ENCODE measurements at regions not wholly inside any gene's neighbourhood (a gene's known extent, or its start where the extent isn't known, plus 50 kb on each side); places are given as distances from the start of the nearest gene placed in this dataset.

DNA sequence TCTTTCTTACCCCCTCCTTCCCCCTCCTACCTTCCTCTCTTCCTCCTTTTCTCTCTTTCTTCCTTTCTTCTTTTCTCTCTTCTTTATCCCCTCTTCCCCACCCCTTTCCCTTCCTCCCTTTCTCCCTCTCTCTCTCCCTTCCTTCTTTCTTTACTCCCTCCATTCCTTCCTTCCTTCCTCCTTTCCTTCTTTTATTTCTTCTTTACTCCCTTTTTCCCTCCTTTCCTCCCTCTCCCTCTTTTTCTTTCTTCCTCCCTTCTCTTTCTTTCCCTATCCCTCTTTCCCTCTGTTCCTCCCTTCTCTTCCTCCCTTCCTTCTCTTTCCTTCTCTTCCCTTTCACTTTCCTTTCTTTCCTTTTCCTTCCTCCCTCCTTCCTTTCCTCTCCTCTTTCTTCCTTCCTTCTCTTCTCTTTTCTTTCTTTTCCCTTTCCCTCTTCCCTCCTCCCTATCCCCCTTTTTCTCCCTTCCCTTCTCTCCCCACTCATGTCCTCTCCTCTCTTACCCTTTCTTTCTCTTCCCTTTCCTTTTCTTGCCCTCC, 302.3 kb upstream of the TBX3 start:
- POLR2A ChIA-PET, result no interaction called here
- no peak overlapping the region for H3K4me2 ChIP-seq
- H3K27me3 ChIP-seq (ENCODE audit: insufficient read depth), result no peaks in the 10 kb centered on the region
- no peak overlapping the region for H3K4me3 ChIP-seq (ENCODE audit: low read depth in 2 of 2, low read length in 1 of 2)
- no peaks in the 10 kb centered on the region for H3F3A ChIP-seq (replicated peaks; ENCODE audit: insufficient read depth)
- TF ChIP-seq, protein P1, sequence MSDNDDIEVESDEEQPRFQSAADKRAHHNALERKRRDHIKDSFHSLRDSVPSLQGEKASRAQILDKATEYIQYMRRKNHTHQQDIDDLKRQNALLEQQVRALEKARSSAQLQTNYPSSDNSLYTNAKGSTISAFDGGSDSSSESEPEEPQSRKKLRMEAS (IDR thresholded peaks at IDR 0.05; ENCODE audit: low read depth), result no peak
- no peak for TF ChIP-seq TCF12 (IDR thresholded peaks at IDR 0.05)
- no peak for TF ChIP-seq RCOR1 (IDR thresholded peaks at IDR 0.05; ENCODE audit: low read length)
- no peak for TF ChIP-seq NRF1 (IDR thresholded peaks at IDR 0.05; ENCODE audit: low read depth, low read length)
- no peak for TF ChIP-seq SIN3A (IDR thresholded peaks at IDR 0.05; ENCODE audit: borderline replicate concordance, low read depth, low read length)
- TF ChIP-seq MXI1 (IDR thresholded peaks at IDR 0.05; ENCODE audit: low read depth, low read length), result no peak
- no peak for TF ChIP-seq GABPA (IDR thresholded peaks at IDR 0.05; ENCODE audit: low read depth)
- TF ChIP-seq MEF2A (IDR thresholded peaks at IDR 0.05; ENCODE audit: borderline replicate concordance, low read depth), result no peak
- H3K79me2 ChIP-seq (ENCODE audit: insufficient read depth), result no peaks in the 10 kb centered on the region
- no peaks in the 10 kb centered on the region for H4K20me1 ChIP-seq (ENCODE audit: insufficient read depth)
- H3K9me3 ChIP-seq, result no peaks in the 10 kb centered on the region
- DNase-seq, result no peak
- no peaks in the 10 kb centered on the region for H3K36me3 ChIP-seq (replicated peaks in 1 of 2; ENCODE audit: control insufficient read depth in 1 of 2, insufficient read depth in 2 of 2, low read length in 1 of 2)
- H2AFZ ChIP-seq (ENCODE audit: low read depth), result no peak overlapping the region
- no peaks in the 10 kb centered on the region for H3K9me2 ChIP-seq
- H3K9ac ChIP-seq, result no peak overlapping the region
- no peak overlapping the region for H3K27ac ChIP-seq (ENCODE audit: low read depth in 2 of 2, low read length in 1 of 2)
- CTCF ChIA-PET, result no interaction called here
- H3K4me1 ChIP-seq (ENCODE audit: control insufficient read depth in 1 of 2, insufficient read depth in 2 of 2, low read depth in 1 of 2, low read length in 1 of 2), result no peaks in the 10 kb centered on the region

DNA sequence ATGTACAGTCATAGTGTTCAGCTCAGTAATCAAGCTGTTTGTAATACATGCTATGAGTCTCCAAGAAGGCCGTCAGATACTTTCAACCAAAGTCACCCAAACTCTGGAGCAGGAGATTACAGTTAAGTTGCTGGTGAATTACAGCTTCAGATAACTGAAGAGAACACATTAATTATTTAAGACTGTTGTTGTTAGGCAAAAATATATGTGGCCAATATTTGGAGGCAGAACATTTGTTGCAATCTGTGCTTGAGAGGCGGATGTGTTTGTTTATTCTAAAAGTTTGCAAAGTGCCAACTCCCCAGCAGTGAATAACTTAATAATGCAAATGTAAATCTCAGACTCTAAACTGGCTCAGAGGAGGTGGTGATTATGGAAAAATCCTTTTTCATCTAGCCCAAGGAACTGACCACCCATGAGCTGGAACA, 300.7 kb upstream of the TBX3 start:
- no peaks in the 10 kb centered on the region for H3K9me3 ChIP-seq
- CTCF ChIA-PET, result no interaction called here
- no peak overlapping the region for H2AFZ ChIP-seq (ENCODE audit: low read depth)
- H3K4me1 ChIP-seq (ENCODE audit: control insufficient read depth in 1 of 2, insufficient read depth in 2 of 2, low read depth in 1 of 2, low read length in 1 of 2), result no peaks in the 10 kb centered on the region
- no peak overlapping the region for H3K4me3 ChIP-seq (ENCODE audit: low read depth in 2 of 2, low read length in 1 of 2)
- no peaks in the 10 kb centered on the region for H3K9me2 ChIP-seq
- no peaks in the 10 kb centered on the region for H3K79me2 ChIP-seq (ENCODE audit: insufficient read depth)
- no peaks in the 10 kb centered on the region for H4K20me1 ChIP-seq (ENCODE audit: insufficient read depth)
- TF ChIP-seq YY1 (IDR thresholded peaks at IDR 0.05; ENCODE audit: low read depth) (no peak), ELF1 (IDR thresholded peaks at IDR 0.05) (no peak), RFX5 (IDR thresholded peaks at IDR 0.05; ENCODE audit: low read length) (no peak), RCOR1 (IDR thresholded peaks at IDR 0.05; ENCODE audit: low read length) (no peak), SMC3 (IDR thresholded peaks at IDR 0.05; ENCODE audit: low read depth, low read length) (no peak), NFIC (IDR thresholded peaks at IDR 0.05; ENCODE audit: borderline replicate concordance) (no peak), FOXM1 (IDR thresholded peaks at IDR 0.05; ENCODE audit: low read depth) (no peak), FOXJ3 (CRISPR knock-in tag; IDR thresholded peaks at IDR 0.05) (no peak), FOSL2 (IDR thresholded peaks at IDR 0.05; ENCODE audit: borderline replicate concordance, low read depth) (no peak), MEF2A (IDR thresholded peaks at IDR 0.05; ENCODE audit: borderline replicate concordance, low read depth) (no peak), GATA2 (CRISPR knock-in tag; IDR thresholded peaks at IDR 0.05) (no peak), EZH2phosphoT487 (IDR thresholded peaks at IDR 0.05; ENCODE audit: borderline replicate concordance, low read depth) (no peak), EP300 (IDR thresholded peaks at IDR 0.05; ENCODE audit: borderline replicate concordance in 1 of 2, low read depth in 1 of 2, low read length in 1 of 2) (no peak)
- TF ChIP-seq, protein P2, sequence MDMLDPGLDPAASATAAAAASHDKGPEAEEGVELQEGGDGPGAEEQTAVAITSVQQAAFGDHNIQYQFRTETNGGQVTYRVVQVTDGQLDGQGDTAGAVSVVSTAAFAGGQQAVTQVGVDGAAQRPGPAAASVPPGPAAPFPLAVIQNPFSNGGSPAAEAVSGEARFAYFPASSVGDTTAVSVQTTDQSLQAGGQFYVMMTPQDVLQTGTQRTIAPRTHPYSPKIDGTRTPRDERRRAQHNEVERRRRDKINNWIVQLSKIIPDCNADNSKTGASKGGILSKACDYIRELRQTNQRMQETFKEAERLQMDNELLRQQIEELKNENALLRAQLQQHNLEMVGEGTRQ (IDR thresholded peaks at IDR 0.05; ENCODE audit: borderline replicate concordance, low read depth, low read length), result no peak
- no peaks in the 10 kb centered on the region for H3F3A ChIP-seq (replicated peaks; ENCODE audit: insufficient read depth)
- WGBS (ENCODE audit: low lambda C conversion rate), result 82% methylated on average over 2 of the region's 2 CpGs
- POLR2A ChIA-PET, result no interaction called here
- H3K9ac ChIP-seq, result no peak overlapping the region
- H3K27ac ChIP-seq (ENCODE audit: low read depth in 2 of 2, low read length in 1 of 2), result no peak overlapping the region
- H3K4me2 ChIP-seq, result no peak overlapping the region
- no peaks in the 10 kb centered on the region for H3K36me3 ChIP-seq (replicated peaks in 1 of 2; ENCODE audit: control insufficient read depth in 1 of 2, insufficient read depth in 2 of 2, low read length in 1 of 2)
- H3K27me3 ChIP-seq (ENCODE audit: insufficient read depth), result no peaks in the 10 kb centered on the region
- DNase-seq, result no peak

Measured in SK-N-SH (cell line).